Left renal cortex interstitium (tissue), 4 donors: ENCODE measurements at regions not wholly inside any gene's neighbourhood (a gene's known extent, or its start where the extent isn't known, plus 50 kb on each side); places are given as distances from the start of the nearest gene placed in this dataset.
"Not testable (repeated sequence)": the region's sequence is repeated elsewhere in the genome, so short reads cannot be mapped to it uniquely, and the experiment has no call there.

ENCODE experiments used
- DNase-seq, 4 donors: peaks; one replicate each; pipeline ENCODE4 v3.0.0-alpha.2; 2013; ENCODE audit warnings: low read depth in 4 of 4, low spot score in 2 of 4, missing footprints in 1 of 4

GRCh38 chr3:73225146-73225855 is 163.8 kb downstream of the EBLN2 start:
- peak in 2 of 4 donors; percentile 39 to 52 for DNase-seq

GRCh38 chr3:73225991-73226390 is 164.5 kb downstream of the EBLN2 start:
- DNase-seq = peak in 1 of 4 donors; percentile 16

- DNase-seq = no peak
These were observed 166.5 kb downstream of the EBLN2 start for GRCh38 chr3:73228000-73228399.

- DNase-seq = no peak
These were observed 167.0 kb downstream of the EBLN2 start for GRCh38 chr3:73228437-73228836.

GRCh38 chr3:73228959-73229358 is 167.5 kb downstream of the EBLN2 start:
- no peak for DNase-seq

DNA sequence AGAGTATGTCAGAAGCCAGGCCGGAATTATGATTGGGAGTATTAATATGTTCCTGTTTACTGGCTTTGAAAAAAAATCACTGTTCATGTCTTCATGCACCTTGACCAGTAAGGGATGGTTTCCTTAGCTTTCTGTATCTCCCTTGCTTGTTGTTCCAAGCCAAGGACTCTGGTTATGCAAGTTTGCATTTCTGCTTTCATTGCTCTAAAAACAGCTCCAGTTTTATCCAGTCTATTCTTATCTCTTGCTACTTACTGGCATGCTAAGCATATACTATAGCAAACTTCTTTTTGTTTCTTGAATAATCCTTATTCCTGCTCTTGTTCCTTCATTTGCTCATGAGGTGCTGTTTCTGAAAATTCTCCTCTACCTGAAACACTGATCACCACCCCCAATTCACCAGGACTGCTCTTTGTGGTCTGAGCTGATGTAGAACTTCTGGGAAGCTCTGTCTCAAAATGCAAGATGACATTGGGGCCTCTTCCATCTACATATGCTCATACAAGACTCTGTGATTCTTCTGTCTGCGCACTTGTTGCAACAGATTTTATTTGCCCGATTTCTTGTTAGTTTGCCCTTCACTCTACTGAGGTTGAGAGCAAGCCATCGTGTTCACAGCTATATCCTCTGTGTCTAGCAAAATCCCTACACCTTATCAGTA is 173.0 kb downstream of the EBLN2 start:
- no peak for DNase-seq

DNA sequence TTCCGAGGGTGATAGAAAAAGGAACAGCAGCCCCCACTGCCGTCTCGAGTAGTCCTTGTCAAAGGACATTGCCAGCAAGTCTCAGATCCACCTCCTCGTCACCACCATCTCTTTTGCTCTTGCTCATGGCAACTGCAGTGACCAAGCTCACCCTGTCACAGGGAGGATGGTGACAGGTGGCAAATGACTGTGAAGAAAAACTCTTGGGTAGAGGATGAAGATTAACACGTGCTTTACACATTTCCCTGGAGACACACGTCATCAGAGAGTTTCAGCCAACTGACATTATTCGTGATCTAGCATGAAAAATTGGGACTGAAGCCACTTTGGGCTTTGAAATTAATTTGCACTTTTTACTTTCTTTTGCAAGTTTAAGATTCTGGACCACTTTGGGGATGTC is 174.3 kb downstream of the EBLN2 start:
- no peak for DNase-seq

DNA sequence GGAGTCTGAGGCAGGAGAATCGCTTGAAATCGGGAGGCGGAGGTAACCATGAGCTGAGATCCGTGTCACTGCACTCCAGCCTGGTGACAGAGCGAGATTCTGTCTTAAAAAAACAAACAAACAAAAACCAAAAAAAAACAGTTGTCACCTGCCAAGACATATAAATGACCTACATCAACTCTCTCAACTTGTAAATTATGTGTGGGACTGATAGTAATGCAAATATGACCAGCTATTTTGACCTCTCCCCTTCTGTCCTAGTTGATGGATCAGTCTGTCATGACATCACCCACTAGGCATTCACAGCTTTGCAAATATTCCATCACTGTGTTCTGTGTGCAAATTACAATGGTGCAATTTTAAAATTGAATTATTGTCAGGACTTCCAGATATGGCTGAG is 175.4 kb downstream of the EBLN2 start:
- DNase-seq = no peak

GRCh38 chr3:73243740-73244139 is 182.3 kb downstream of the EBLN2 start:
- no peak for DNase-seq

GRCh38 chr3:73245459-73245858 is 184.0 kb downstream of the EBLN2 start:
- DNase-seq = no peak

DNA sequence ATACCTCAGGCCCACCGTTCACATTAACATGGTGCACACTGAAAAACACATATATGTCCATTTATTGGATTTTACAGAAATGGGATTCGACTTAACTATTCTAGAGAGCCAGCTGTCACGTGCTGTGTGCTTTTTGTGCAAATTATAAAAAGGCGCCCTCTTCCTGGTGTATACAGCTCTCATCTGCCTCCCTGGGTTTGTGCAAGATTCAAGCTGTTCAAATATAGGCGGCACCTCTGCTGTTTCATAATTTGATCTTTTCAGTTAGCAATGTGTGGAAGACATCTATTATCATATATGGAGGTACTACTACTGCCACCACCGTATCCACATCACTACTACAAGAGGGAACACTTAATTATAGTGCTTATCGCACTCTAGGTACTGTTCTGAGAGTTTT is 187.6 kb downstream of the EBLN2 start:
- no peak for DNase-seq

GRCh38 chr3:73254062-73254461 is 192.6 kb downstream of the EBLN2 start:
- no peak for DNase-seq

DNA sequence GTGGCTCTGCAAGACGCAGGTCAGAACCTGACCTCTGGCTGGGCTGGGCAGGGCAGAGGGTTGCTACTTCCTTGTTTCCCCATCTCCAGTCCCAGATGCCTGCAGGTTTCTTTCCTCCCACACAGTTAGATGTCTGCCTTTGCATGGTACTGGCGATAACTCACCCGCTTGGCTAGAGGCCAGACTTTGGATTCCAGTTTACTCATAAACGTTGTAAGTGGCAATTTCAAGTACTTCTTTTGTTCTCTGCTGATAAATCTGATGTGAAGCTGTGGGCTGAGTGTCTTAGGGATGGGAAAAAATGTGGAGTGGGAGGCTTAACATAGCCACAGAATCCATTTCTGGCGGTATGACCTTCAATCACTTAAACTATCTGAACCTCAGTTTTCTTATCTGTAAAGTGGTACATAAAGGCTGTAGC is 194.2 kb downstream of the EBLN2 start:
- DNase-seq = peak in 2 of 4 donors; percentile 34 to 36

DNA sequence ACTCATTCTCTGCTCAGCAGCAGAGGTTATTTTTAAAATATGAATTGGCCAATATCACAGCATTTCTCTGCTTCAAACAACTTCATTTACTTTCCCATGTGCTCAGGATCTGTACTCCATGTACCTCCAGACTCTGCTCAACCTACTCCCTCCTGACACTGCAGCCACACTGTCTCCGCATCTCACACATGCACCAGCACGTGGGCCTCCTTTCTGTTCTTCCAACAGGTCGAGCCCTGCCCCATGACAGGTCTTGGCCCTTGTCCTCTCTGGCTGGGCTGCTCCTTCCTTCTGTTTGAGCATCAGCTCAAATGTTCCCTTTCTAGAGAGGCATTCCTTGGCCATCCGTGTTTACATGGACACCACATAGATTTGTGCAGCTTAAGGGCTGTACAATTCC is 195.7 kb downstream of the EBLN2 start:
- no peak for DNase-seq

DNA sequence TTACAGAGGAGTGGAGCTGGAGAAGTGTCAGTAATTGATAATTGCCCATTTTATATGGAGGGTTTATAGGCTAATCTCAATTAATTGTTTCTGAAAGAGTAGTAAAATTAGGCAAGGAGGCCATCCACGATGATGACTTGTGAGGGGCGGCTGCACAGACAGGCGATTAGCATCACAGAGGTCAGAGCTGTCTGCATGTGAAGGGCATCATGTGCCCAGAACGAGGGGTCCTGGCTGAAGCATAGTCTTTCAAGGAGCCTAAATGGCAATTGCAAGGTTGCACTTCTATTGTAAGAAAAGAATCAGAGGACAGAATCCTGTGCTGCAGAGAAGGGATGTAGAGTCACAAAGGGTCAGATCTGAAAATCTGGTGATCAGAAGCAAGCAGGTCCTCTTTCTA is 196.6 kb downstream of the EBLN2 start:
- DNase-seq = no peak

DNA sequence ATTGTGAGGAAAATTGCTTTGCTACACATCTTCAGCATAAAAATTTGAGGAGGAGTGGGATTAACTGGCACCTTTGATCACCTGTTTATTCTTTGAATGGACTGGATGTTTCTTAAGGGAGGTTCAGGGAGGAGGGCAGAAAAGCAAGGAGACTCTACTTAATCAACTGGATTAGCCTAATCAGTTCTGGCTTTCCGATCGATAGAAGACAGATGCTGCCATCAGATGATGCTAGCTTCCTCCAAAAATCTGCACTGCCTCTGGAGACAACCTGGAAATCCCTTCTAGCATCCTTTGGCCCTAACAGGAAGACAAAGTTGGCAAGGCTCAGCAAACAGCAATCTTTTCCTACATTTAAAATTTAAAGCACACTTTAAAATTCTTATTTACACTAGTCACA is 197.8 kb downstream of the EBLN2 start:
- DNase-seq = no peak

GRCh38 chr3:73259856-73260255 is 198.4 kb downstream of the EBLN2 start:
- DNase-seq = no peak

DNA sequence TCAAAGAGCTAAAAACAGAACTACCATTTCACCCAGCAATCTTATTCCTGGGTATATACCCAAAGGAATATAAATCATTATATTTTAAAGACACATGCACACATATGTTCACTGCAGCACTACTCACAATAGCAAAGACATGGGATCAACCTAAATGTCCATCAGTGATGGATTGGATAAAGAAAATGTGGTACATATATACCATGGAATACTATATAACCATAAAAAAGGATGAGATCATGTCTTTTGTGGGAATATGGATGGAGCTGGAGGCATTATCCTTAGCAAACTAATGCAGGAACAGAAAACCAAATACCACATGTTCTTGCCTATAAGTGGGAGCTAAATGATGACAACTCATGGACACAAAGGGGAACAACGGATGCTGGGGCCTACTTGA is 205.1 kb downstream of the EBLN2 start:
- not testable (repeated sequence) for DNase-seq

- not testable (repeated sequence) for DNase-seq
These were observed 207.7 kb downstream of the EBLN2 start for GRCh38 chr3:73269126-73269525.

GRCh38 chr3:73270839-73271483 is 209.5 kb downstream of the EBLN2 start:
- DNase-seq = no peak

DNA sequence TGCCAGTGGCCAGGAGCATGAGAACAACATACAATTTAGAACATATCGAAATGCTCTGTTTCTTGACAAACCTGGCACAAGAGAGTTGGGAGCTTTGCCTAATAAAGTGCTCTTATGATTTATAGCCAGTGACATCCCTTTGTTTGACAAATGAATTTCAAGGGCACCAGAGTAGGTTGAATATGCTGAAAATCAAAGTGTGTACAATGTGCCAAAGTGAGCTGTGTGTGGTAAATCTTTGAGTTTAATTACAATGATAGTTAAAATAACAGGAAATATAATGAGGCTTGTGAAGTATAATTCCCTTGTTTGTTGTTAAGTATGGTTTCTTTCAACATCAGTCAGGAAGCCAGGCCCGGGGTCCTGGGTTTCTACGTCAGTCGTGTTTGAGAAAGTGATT is 211.9 kb downstream of the EBLN2 start:
- DNase-seq = no peak

GRCh38 chr3:73280746-73281145 is 219.3 kb downstream of the EBLN2 start:
- no peak for DNase-seq
